EH (cell line): ENCODE measurements at regions not wholly inside any gene's neighbourhood (a gene's known extent, or its start where the extent isn't known, plus 50 kb on each side); places are given as distances from the start of the nearest gene placed in this dataset.
"Not testable (repeated sequence)": the region's sequence is repeated elsewhere in the genome, so short reads cannot be mapped to it uniquely, and the experiment has no call there.

ENCODE experiments used
- DNase-seq: peaks from one replicate; pipeline ENCODE4 v3.0.0-alpha.2; 2015; ENCODE audit warnings: low read depth

DNA sequence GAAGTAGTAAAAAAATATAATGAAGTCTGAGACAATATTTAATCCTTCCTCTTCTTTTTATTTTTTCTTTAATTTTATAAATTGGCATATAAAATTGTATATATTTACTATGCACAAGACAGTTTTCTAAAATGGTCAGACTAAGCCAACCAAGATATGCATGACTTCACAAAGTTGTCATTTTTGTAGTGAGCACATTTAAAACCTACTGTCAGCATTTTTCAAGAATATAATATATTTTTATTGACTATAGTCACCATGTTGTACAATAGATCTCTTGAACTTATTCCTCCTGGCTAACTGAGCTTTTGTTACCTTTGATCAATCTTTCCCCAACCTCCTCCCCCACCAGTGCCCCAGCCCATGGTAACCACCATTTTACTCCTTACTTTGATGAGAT is 129.2 kb downstream of the ATP6V1G3 start:
- DNase-seq, result no peak

GRCh38 chr1:198408716-198409115 is 131.8 kb downstream of the ATP6V1G3 start:
- no peak for DNase-seq

GRCh38 chr1:198404632-198405031 is 135.8 kb downstream of the ATP6V1G3 start:
- DNase-seq, result not testable (repeated sequence)

- no peak for DNase-seq
These were observed 140.4 kb downstream of the ATP6V1G3 start for GRCh38 chr1:198400063-198400462.

GRCh38 chr1:198399452-198399851 is 141.0 kb downstream of the ATP6V1G3 start:
- DNase-seq, result no peak

DNA sequence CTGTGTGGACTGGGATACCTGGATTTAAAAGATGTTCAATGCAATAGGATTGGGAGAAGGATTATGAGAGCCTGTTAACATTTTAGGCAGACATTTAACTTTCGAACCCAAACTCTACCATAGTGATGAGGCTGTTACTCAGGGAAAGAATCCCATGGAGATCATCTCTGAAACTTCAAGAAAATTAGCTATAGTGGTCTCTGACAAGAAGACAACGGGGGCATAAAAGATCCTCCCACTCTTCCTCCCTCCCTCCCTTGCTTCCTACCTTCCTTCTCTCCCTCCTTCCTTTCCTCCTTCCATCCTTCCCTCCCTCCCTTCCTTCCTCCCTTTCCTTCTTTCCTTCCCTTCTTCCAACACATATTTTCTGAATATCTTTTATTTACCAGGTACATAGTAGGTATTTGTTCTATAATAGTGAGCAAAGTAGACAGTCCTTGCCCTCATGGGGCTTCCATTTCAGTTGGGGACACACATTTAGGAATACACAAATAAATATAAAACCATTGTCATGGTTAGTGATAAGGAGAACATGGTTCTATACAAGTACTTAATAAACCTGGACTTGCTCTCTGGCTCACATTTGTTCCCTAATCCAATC is 143.2 kb downstream of the ATP6V1G3 start:
- DNase-seq, result no peak

GRCh38 chr1:198391393-198392020 is 149.0 kb downstream of the ATP6V1G3 start:
- DNase-seq, result no peak

DNA sequence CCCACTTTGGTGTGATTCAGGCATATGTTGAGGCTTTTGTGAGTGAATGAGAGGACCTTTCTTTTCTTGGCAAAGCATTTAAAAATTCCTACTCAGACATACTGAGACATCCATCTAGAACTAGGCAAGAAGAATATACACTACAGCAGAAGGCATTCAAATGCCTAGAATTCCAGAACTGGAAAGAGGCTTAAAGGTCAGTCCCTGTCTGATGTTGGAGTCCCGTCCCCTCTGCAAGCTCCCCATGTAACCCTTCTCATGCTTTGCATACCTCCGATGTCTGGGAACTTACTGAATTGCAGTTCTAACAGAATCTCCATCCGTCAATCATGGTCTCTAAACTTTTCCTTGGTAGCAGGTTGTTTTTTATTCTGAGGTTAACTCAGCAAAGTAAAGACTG is 152.9 kb downstream of the ATP6V1G3 start:
- DNase-seq, result peak; percentile 86

GRCh38 chr1:198380275-198380674 is 160.2 kb downstream of the ATP6V1G3 start:
- DNase-seq, result no peak

GRCh38 chr1:198377702-198378101 is 162.8 kb downstream of the ATP6V1G3 start:
- DNase-seq, result no peak

DNA sequence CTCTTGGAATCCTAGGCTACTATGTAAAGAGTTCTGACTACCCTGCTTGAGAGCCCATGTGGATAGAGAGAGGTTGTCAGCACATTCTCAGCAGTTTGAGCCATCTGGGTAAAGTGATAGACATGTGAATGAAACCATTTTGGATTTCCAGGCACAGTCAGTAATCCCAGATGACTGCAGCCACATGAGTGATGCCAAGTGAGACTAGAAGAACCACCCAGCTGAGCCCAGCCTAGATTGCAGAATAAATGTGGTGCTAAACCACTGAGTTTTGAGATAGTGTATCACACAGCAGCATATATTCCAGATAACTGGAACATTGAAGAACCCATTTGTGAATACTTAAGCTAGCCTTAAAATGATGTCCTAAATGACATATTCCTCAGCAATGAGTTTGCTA is 166.2 kb downstream of the ATP6V1G3 start:
- DNase-seq, result no peak

DNA sequence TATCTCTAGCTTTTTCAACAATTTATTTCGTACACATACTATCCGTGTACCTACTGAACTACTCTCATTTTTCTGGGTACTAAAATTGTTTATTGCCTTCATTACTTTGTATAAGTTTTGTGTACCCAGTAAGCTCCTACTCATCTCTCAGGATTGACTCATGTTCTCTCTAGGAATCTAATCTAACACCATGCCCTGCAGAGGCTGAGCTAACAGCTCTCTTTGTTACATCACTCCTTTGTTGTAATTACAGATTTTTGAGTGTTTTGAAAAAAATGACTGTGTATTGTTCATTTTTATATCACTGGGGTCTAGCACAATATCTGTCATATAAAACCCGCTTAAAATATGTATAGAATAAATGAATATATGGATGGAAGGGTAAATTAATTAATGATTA is 167.1 kb downstream of the ATP6V1G3 start:
- peak; percentile 34 for DNase-seq
